HepG2 (cell line): ENCODE measurements at regions not wholly inside any gene's neighbourhood (a gene's known extent, or its start where the extent isn't known, plus 50 kb on each side); places are given as distances from the start of the nearest gene placed in this dataset.

Source experiments
- ATAC-seq: fragments of 200-7000 bp; cut with Tn5 transposase; 3 replicates; pipeline ENCODE4 v1.9.1; 2020; ENCODE audit warnings: mild to moderate bottlenecking, moderate library complexity
- BruUV-seq: library from RNA; stranded (reverse); fragments of 400-500 nt; replicated peaks from 2 replicates; lab custom pipeline; 2021; lab: Mats Ljungman, UMichigan
- CTCF ChIA-PET: fragments of 300-600 bp; formaldehyde crosslinking; extraction: SDS; loops from one replicate; lab custom pipeline; 2021; ENCODE audit warnings: low total read pairs, inconsistent platforms, low intra/inter-chr PET ratio; lab: Yijun Ruan, JAX
- POLR2A ChIA-PET: fragments of 350-600 bp; sonication (Branson Sonifier 250); formaldehyde crosslinking; loops from one replicate; lab custom pipeline; 2020; ENCODE audit warnings: antibody characterized with exemption, inconsistent platforms; lab: Yijun Ruan, JAX
- DNase-seq: peaks from one replicate; pipeline ENCODE4 v3.0.0-alpha.2; 2015; ENCODE audit warnings: low spot score
- FAIRE-seq: peaks from 3 replicates; lab custom pipeline; 2011; peaks lifted over from hg19 to GRCh38; lab: Jason Lieb, UNC
- H2AFZ ChIP-seq: one replicate; pipeline ENCODE4 v1.6.1; 2011; ENCODE audit warnings: low read length, inconsistent platforms
- H3K27ac ChIP-seq: fragments of 300-600 bp; 3 replicates; pipeline ENCODE4 v1.8.0; 2011; ENCODE audit warnings: mixed run types, mild to moderate bottlenecking, mixed read lengths, low read length, inconsistent platforms; ENCODE audit not compliant: insufficient read depth; ENCODE audit errors: extremely low read length
- H3K27me3 ChIP-seq, 2 experiments: fragments of 200-600 bp in 1 of 2; 2 replicates in 1 of 2; 3 replicates in 1 of 2; pipeline versions ENCODE4 v1.6.0 to v1.8.0; 2011; ENCODE audit warnings: low read length in 2 of 2, mild to moderate bottlenecking in 2 of 2, moderate library complexity in 2 of 2, inconsistent platforms in 1 of 2; ENCODE audit not compliant: insufficient read depth in 2 of 2, control insufficient read depth in 1 of 2
- H3K36me3 ChIP-seq, 2 experiments: fragments of 200-600 bp in 1 of 2; replicated peaks in 1 of 2; 2 replicates in 1 of 2; 3 replicates in 1 of 2; pipeline versions ENCODE4 v1.5.1 to v1.8.0; 2011; ENCODE audit warnings: low read length in 2 of 2, inconsistent platforms in 1 of 2; ENCODE audit not compliant: insufficient read depth in 2 of 2, control insufficient read depth in 1 of 2
- H3K4me1 ChIP-seq: 2 replicates; pipeline ENCODE4 v1.5.1; 2012; ENCODE audit warnings: low read length, inconsistent platforms; ENCODE audit not compliant: insufficient read depth
- H3K4me2 ChIP-seq: 2 replicates; pipeline ENCODE4 v1.6.0; 2011; ENCODE audit warnings: low read depth, low read length, inconsistent platforms
- H3K4me3 ChIP-seq, 3 experiments: fragments of 200-600 bp in 1 of 3; sonication (generic), shearing (Covaris generic) in 1 of 3; replicated peaks in 1 of 3; 2 replicates each; pipeline ENCODE4 v1.5.1; 2011 to 2016; ENCODE audit warnings: low read length in 3 of 3, inconsistent platforms in 2 of 3, low read depth in 2 of 3, mild to moderate bottlenecking in 2 of 3, control low read depth in 1 of 3, mixed read lengths in 1 of 3; ENCODE audit not compliant: insufficient read depth in 1 of 3
- H3K79me2 ChIP-seq: one replicate; pipeline ENCODE4 v1.6.1; 2011; ENCODE audit warnings: low read length, inconsistent platforms; ENCODE audit not compliant: insufficient read depth
- H3K9ac ChIP-seq: 2 replicates; pipeline ENCODE4 v1.6.0; 2011; ENCODE audit warnings: mild to moderate bottlenecking, low read depth, low read length, inconsistent platforms; ENCODE audit not compliant: insufficient read depth
- H3K9me3 ChIP-seq: 2 replicates; pipeline ENCODE4 v1.5.1; 2012; ENCODE audit warnings: mild to moderate bottlenecking, low read length
- H4K20me1 ChIP-seq: 2 replicates; pipeline ENCODE4 v1.6.0; 2011; ENCODE audit warnings: inconsistent platforms, mild to moderate bottlenecking, low read length, moderate library complexity; ENCODE audit not compliant: insufficient read depth
- CAMTA2 ChIP-seq: sonication (generic); formaldehyde crosslinking; IDR thresholded peaks from 2 replicates; pipeline ENCODE4 v1.4.0; 2020; ENCODE audit warnings: mild to moderate bottlenecking, missing genetic modification reagents, borderline replicate concordance
- CENPX ChIP-seq: sonication (generic); formaldehyde crosslinking; IDR thresholded peaks from 2 replicates; pipeline ENCODE4 v1.9.0; 2021; ENCODE audit warnings: mild to moderate bottlenecking, missing genetic modification reagents, moderate library complexity
- MIER3 ChIP-seq: IDR thresholded peaks from 2 replicates; pipeline ENCODE4 v1.6.1; 2016; ENCODE audit warnings: missing compliant biosample characterization, borderline replicate concordance
- NFE2 ChIP-seq: sonication (generic); formaldehyde crosslinking; IDR thresholded peaks from 2 replicates; pipeline ENCODE4 v1.4.0; 2020; ENCODE audit warnings: missing genetic modification reagents
- PHB2 ChIP-seq: fragments of 450-650 bp; IDR thresholded peaks from 2 replicates; pipeline ENCODE4 v1.6.1; 2018; ENCODE audit not compliant: partially characterized antibody
- RAD21 ChIP-seq: fragments of 450-650 bp; formaldehyde crosslinking; IDR thresholded peaks from 2 replicates; pipeline ENCODE4 v1.5.0; 2020; ENCODE audit warnings: mild to moderate bottlenecking
- RARG ChIP-seq: sonication (generic); formaldehyde crosslinking; IDR thresholded peaks from 2 replicates; pipeline ENCODE4 v1.4.0; 2020; ENCODE audit warnings: low read depth, mild to moderate bottlenecking, missing genetic modification reagents
- SNAPC4 ChIP-seq: sonication (generic); formaldehyde crosslinking; IDR thresholded peaks from 2 replicates; pipeline ENCODE4 v1.4.0; 2020; ENCODE audit warnings: mild to moderate bottlenecking, missing genetic modification reagents
- TCF12 ChIP-seq, 2 experiments: fragments of 450-650 bp in 1 of 2; sonication (generic) in 1 of 2; formaldehyde crosslinking in 1 of 2; IDR thresholded peaks; 2 replicates each; pipeline versions ENCODE4 v1.6.1 to v1.8.0; 2017 to 2022; ENCODE audit warnings: antibody characterized with exemption in 1 of 2, mild to moderate bottlenecking in 1 of 2, missing genetic modification reagents in 1 of 2, moderate library complexity in 1 of 2
- TOE1 ChIP-seq: sonication (generic); formaldehyde crosslinking; IDR thresholded peaks from 2 replicates; pipeline ENCODE4 v1.4.0; 2020; ENCODE audit warnings: mild to moderate bottlenecking, missing genetic modification reagents
- ZBTB2 ChIP-seq: sonication (generic); formaldehyde crosslinking; IDR thresholded peaks from 2 replicates; pipeline ENCODE4 v1.8.0; 2022; ENCODE audit warnings: low read depth, missing genetic modification reagents
- ZGPAT ChIP-seq: IDR thresholded peaks from 2 replicates; pipeline ENCODE4 v1.6.1; 2016; ENCODE audit warnings: mild to moderate bottlenecking
- ZNF136 ChIP-seq: sonication (generic); formaldehyde crosslinking; IDR thresholded peaks from 2 replicates; pipeline ENCODE4 v1.8.1; 2022; ENCODE audit warnings: low read depth, mild to moderate bottlenecking, moderate library complexity, missing genetic modification reagents
- WGBS: methylation state at CpG from one replicate; pipeline ENCODE4 v1.1.6; 2017; ENCODE audit warnings: low lambda C conversion rate; 5-methylcytosine and 5-hydroxymethylcytosine counted together
- in situ Hi-C: cut with HindIII; loops from 2 replicates; pipeline ENCODE4 v1.10.0; 2017; ENCODE audit warnings: low pct_unique_long_range_greater_than_20kb; ENCODE audit not compliant: extremely low pct_ligation_motif_present
- intact Hi-C: fragments of 100-400 bp; cut with micrococcal nuclease; formaldehyde crosslinking; loops from one replicate; pipeline ENCODE4 v1.10.0; 2022; ENCODE audit not compliant: unreplicated experiment

GRCh38 chr5:147015405-147015804 lies 136.8 kb upstream of the PPP2R2B start:
- no peaks in the 10 kb centered on the region for H3K27me3 ChIP-seq
- H3K4me2 ChIP-seq = no peak overlapping the region
- H3K36me3 ChIP-seq = no peaks in the 10 kb centered on the region
- H2AFZ ChIP-seq = no peak overlapping the region
- no peaks in the 10 kb centered on the region for H3K79me2 ChIP-seq
- intact Hi-C loops (no loop called here), in situ Hi-C loops (no loop called here)
- ChIA-PET CTCF (no interaction called here), POLR2A (no interaction called here)
- no peaks in the 10 kb centered on the region for H3K9me3 ChIP-seq
- DNase-seq (no peak), ATAC-seq (no peak), FAIRE-seq (no peak)
- H3K9ac ChIP-seq = no peak overlapping the region
- H3K4me1 ChIP-seq = no peaks in the 10 kb centered on the region
- no peak overlapping the region for H3K4me3 ChIP-seq
- H4K20me1 ChIP-seq = no peaks in the 10 kb centered on the region
- BruUV-seq = no TSS peak
- WGBS = 42% methylated on average over 3 of the region's 3 CpGs
- TF ChIP-seq CAMTA2 (CRISPR knock-in tag) (no peak), ZNF136 (CRISPR knock-in tag) (no peak), RAD21 (CRISPR knock-in tag) (no peak), TOE1 (CRISPR knock-in tag) (no peak), PHB2 (no peak), NFE2 (no peak), ZBTB2 (no peak), MIER3 (no peak)
- H3K27ac ChIP-seq = no peak overlapping the region

- Histone ChIP-seq H3K36me3 (no peaks in the 10 kb centered on the region), H4K20me1 (no peaks in the 10 kb centered on the region), H3K9ac (no peak overlapping the region), H3K9me3 (no peaks in the 10 kb centered on the region), H3K27ac (no peak overlapping the region), H2AFZ (no peak overlapping the region), H3K27me3 (no peaks in the 10 kb centered on the region), H3K4me3 (no peak overlapping the region), H3K4me1 (no peaks in the 10 kb centered on the region), H3K79me2 (no peaks in the 10 kb centered on the region), H3K4me2 (no peak overlapping the region)
- in situ Hi-C loops = no loop called here
- DNase-seq (no peak), FAIRE-seq (no peak), ATAC-seq (no peak)
- CTCF ChIA-PET = no interaction called here
- BruUV-seq = no TSS peak
- POLR2A ChIA-PET = no interaction called here
- intact Hi-C loops = no loop called here
- 0% methylated on average over 3 of the region's 3 CpGs for WGBS
- TF ChIP-seq CENPX (CRISPR knock-in tag) (no peak), RARG (no peak), ZGPAT (CRISPR knock-in tag) (no peak), SNAPC4 (CRISPR knock-in tag) (no peak), TCF12 (IDR thresholded peaks at IDR 0.05) (no peak), TCF12 (CRISPR knock-in tag; IDR thresholded peaks at IDR 0.05) (no peak)
Observed at GRCh38 chr5:147017191-147017590, 138.6 kb upstream of the PPP2R2B start.
